NCI-H1694 treated with DMSO at 0.1 percent for 48 hours (cell line): ENCODE measurements at regions not wholly inside any gene's neighbourhood (a gene's known extent, or its start where the extent isn't known, plus 50 kb on each side); places are given as distances from the start of the nearest gene placed in this dataset.
"Not testable (repeated sequence)": the region's sequence is repeated elsewhere in the genome, so short reads cannot be mapped to it uniquely, and the experiment has no call there.

Experiments used
- DNase-seq: peaks from one replicate; lab custom pipeline; 2025; lab: John Stamatoyannopoulos, UW

- no peak for DNase-seq
These were observed 722.2 kb downstream of the MATN1 start for GRCh38 chr1:30001011-30001731.

DNA sequence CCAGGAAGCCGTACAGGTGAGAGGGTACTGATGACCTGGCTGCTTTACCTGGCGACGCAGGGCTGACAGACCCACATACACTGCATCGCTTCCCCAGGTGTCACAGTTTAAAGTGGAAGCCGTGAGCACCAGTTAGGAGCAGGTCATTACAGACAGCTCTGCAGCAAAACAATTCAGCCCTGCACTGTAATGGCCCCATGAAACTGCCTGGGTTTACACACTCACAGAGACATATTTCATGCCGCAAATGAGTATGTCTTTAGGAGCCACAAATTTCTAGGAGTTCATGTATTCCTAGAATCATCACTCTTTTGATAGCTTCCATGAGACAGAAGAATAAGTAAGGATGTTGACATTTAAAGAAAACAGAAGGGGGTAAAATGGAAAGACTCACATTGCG is 723.1 kb downstream of the MATN1 start:
- no peak for DNase-seq

DNA sequence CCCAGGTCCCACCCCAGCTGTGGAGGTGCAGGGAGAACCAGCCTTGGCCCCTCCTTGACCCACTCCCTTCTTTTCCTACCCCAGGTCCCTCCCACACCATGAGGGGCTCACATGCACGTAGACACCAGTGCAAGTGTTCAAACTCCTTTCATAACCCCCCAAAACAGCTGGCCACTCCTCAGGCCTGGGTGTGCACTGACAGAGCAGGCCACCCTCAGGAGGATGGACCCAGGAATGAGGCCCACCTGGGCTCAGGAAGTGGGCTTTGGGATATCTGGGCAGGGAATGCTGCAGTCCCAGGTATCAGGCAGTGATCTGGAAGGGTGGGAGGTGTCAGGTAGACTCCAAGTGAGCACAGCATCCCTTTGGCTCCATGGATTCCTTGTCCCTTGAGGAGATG is 723.8 kb downstream of the MATN1 start:
- DNase-seq: no peak

DNA sequence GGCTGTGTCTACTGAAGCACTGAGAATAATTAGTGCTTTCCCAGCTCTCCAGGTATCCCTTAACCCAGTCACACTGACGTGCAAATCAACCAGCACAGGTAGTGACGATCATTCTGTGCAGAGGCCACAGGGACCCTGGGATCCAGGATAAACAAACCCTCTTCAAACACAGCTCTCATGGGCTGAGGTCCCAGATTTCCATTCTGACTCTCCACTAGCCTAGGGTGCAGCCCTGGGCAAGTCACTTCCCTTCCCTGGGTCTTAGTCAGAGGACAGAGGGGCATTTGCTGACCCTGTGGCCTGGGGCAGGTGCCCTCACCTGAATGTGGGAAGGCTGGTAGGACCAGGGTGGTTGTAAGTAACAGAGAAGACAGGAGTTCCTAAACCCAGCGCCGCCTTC is 724.7 kb downstream of the MATN1 start:
- no peak for DNase-seq

GRCh38 chr1:29997818-29998217 is 725.6 kb downstream of the MATN1 start:
- not testable (repeated sequence) for DNase-seq

DNA sequence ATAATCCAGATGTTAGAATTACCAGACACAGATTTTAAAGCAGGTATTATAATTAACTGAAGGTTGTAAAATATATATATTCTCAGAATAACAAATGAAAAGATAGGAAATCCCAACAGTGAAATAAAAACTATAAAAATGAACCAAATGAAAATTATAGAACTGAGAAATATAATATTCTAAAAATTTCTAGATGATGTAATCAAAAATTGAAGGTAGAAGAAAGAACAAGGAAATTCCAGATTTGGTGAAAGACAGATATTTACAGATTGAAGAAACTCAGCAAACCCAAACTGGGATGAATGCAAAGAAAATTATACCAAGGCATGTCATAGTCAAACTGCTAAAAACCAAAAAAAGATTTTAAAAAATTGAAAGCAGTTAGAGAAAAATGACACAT is 729.4 kb downstream of the MATN1 start:
- no peak for DNase-seq

- DNase-seq: no peak
These were observed 731.6 kb downstream of the MATN1 start for GRCh38 chr1:29991815-29992214.

- DNase-seq: no peak
These were observed 732.4 kb downstream of the MATN1 start for GRCh38 chr1:29991025-29991424.

- DNase-seq: no peak
These were observed 733.1 kb downstream of the MATN1 start for GRCh38 chr1:29990304-29990703.

GRCh38 chr1:29986986-29987385 is 736.4 kb downstream of the MATN1 start:
- DNase-seq: no peak

DNA sequence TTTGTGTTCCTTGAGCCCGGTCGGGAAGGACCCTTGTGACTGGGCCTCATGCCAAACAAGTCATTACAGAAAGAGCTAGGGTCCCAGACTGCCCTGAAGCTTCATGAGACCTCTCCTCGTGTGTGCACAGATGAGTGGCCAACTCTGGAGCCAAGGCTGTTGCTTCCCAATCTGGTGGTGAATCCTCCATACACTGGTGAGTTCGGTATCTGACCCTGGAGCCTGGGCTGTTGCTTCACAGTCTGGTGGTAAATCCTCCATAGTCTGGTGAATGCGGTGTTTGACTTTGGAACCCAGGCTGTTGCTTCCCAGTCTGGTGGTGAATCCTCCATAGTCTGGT is 737.8 kb downstream of the MATN1 start:
- no peak for DNase-seq

DNA sequence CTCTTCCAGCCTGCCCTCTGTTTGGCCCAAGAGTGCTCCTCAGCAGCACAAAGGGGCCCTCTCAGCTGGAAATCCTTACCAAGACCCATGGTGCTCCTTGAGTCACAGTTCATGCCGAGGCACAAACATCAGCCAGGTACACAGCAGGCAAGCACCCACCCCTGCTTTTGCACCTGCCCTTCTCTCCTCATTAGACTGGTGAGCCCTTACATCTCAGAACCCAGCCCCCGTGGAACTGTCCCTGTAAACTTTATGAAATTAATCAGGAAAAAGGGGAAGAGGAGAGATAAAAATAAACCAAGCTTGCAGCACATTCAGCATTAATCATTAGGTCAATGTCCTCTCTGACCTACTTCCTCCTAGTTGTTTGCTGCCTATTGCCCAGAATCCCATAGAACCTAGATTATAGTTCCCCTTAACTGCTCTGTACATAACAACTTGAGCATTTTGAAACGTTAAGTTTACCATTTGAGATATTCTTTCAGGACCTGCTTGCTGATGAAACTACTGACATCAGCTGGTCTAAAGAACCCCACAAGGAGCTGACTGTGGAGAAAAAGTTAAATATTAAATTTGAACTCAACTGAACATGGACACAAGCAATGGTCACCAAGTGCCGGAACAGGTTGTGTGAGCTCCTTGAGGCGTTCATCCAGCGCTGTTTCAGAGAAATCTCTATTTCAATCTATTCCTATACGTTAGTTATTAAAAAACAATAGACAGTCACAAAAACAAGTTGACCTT is 738.4 kb downstream of the MATN1 start:
- no peak for DNase-seq

DNA sequence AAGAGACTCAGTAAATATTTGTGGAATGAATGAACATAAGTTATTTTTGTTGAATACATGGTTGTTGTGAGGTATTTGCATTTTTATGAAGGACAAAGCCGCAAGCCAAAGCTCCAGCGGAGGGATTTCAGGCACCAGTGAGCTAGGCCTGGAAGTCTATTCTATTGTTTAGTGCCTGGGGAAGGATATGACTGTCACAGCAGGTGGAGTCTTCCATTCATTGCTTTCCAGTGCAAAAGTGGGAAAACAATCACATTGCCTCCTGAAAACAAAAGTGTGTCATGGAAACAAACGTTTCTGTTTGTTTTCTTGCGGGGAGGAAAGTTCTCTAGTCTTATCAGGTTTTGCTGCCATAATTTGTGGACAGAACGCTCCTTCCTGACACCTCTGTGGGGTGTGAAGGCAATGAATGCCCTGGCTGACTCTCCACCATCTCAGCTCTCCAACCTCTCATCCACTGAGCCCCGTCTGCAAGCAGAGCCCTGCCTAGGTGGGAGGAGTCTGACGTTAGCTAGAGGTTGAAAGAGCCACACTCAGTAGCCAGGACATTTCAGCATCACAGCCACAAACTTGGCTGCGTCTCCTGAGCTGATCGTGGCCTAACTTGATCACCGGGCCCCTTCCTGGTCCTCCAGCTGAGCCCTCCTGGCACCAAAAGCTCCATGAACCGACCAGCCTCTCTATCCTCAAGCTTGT is 739.1 kb downstream of the MATN1 start:
- DNase-seq: no peak

DNA sequence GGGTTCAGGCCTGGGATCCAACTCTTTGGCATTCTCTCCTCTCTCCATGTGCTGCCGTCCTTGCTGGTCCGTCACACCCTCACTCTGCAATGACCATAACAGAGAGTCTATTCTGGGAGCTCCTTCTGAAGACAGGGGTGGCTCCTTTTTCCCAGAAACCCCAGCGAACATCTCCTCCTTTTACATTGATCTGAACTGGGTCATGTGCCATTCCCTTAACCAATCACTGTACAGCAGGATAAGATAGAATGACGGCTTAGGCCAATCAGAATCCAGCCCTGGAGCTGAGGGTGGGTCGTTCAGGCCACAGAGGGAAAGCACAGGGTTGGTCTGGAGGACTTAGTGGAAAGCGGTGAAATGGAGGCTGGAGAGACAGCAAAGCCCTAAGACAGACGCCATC is 740.1 kb downstream of the MATN1 start:
- no peak for DNase-seq

DNA sequence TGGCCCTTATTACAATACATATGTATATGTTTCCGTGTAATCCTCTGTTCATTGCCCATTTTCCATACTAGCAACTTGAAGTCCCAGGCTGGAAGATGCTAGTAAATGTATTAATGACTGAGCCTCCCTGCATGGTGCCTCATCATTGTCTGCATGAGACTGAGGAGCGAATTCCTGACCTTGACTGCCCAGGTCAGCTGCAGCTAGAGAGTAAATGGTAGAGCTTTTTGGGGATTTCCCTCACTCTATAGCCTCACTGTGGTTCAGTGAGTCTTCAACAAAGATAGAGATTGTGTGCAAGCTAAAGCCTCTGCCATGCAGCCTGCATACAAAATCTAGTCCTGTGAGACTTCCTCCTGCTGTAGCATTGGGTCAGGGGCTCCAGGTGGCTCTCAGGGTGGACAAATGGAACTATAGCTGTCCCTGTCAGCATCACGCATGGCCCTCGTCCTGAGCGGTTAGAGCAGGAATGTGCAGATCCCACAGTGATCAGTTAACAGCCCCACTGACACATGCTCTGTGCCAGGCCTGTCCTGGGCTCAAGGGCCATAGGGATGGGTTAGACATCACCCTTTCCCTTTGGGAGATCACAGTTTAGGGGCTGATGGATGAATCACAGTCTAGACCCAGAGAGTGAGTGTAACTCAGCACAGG is 741.7 kb downstream of the MATN1 start:
- no peak for DNase-seq

DNA sequence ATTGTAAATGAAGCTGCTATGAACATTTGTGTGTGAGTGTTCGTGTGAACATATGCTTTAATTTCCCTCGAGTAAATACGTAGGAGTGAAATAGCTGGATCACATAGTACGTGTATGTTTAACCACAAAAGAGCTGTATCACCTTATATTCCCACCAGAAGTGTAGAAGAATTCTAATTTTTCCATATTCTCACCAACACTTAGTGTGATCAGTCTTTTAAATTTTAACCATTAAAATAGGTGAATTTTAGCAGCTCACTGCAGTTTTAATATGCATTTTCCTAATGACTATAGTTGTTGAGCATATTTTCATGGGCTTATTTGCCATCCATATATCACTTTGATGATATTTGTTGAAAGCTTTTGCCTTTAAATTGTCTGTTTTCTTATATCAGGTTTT is 741.2 kb downstream of the PTPRU start:
- DNase-seq: no peak

GRCh38 chr1:29975036-29975694 is 738.8 kb downstream of the PTPRU start:
- no peak for DNase-seq

DNA sequence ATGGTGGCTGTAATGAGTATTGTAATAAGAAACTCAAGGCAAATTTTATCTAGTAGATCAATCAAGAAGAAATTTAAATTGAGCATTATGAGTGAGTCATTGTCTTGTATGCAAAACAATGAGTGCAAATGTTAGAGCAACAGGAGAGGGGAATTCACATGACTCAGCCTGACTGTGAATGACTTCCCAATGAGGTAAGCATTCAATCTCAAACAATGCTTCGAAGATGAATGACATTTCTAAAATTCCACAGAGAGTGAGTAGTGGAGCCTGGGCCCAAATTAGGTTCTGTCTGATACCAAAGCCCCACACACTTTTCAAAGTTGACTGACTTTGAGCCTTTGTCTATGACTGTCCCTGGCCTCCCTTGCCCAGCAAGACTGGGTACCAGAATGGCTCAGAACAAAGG is 738.0 kb downstream of the PTPRU start:
- no peak for DNase-seq

DNA sequence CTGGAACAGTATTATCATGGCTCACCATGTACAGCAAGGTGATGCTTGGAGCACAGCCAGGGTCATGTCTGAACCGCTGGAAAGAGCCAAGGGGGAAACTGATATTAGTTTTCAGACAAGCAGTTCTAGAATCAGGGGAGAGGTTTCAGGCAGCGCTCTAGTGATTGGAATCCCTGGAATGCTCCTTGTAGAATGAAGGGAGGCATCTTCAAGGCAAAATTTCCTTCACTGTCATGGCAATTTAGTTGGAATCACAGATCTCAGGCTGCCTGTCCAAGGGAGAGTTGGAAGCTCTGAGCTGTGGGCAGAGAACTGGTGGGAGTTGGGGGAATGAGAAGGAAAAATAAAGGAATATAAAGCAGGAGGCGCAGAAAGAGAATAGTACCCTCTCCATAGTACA is 737.1 kb downstream of the PTPRU start:
- no peak for DNase-seq

DNA sequence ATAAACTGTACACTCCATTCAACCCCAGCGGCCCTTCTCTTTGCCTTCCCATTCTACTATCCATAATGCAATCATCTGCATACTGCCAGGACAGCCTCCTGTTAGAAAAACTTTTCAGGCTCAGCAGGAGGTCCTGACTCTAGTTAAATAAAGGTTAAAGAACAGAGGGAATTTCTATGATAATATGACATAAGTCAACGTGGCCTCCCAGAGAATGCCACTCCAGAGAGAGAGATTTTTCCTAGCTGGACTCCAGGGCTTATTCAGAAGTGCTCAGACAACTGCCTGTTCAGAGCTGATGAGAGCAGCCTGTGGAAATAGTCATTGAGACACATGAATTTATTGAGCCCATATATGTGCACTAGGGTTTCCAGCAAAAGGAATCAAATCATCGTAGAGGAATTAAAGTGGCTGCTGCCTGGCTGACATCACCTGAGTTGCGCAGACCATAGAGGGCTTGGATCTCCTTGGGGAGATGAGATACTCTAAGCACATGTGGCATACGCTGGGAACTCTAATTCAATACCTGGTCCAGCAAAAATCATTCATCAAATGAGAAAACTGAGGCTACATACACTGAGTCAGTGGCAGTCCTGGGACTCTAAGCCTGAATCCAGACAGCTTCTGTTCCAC is 736.2 kb downstream of the PTPRU start:
- DNase-seq: no peak

- DNase-seq: no peak
These were observed 735.4 kb downstream of the PTPRU start for GRCh38 chr1:29971703-29972102.
